ENCODE measurements at regions not wholly inside any gene's neighbourhood (a gene's known extent, or its start where the extent isn't known, plus 50 kb on each side); places are given as distances from the start of the nearest gene placed in this dataset.

DNA sequence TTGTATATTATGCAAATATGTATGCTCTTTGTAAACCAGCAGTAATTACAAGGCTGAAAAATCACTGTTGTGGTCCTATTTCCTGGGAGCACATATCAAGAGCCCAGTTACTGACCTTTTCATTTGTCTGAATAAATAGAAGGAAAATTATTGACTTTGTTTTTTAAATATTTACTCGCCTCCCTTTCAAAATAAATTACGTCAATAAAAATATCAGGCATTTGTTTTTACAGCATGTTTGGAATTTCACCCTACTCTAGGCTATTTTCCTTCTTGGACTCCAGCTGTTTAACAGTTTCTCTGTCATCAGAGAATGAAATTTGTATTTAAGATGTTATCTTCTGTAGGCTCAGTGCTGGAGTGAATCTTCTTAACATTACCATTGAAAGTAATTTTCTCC is 59.9 kb upstream of the LRATD1 start:
- 100% methylated on average over 2 of the region's 2 CpGs for WGBS
- Histone ChIP-seq H3K4me1 (ENCODE audit: insufficient read depth, low read length) (no peaks in the 10 kb centered on the region), H3K4me3 (ENCODE audit: low read length) (no peak overlapping the region), H3K27me3 (ENCODE audit: insufficient read depth, low read length) (no peaks in the 10 kb centered on the region), H3K9me3 (ENCODE audit: insufficient read depth, low read depth, low read length) (no peaks in the 10 kb centered on the region), H3K36me3 (ENCODE audit: insufficient read depth, low read length) (no peaks in the 10 kb centered on the region), H3K27ac (ENCODE audit: low read depth, low read length) (no peak overlapping the region), H3K9ac (ENCODE audit: low read depth, low read length) (no peak overlapping the region)

DNA sequence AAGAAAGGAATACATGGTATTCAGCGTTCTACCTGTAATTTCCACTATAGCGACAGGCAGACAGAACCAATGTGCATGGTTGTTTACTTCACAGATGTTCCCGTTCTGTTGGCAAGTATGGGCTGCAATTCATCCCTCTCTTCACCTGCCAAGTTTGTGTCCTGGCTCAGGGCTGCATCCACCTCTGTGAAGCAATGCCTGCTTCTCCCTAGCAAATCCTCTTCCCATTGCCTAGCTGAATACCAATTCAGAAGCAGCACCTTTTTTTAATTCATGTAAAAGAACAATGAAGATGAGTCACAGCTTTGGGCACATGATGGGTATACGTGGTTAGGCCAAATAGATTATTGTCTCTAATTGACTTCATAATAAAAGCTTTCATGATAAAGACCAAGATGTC is 54.7 kb upstream of the LRATD1 start:
- H3K9ac ChIP-seq (ENCODE audit: low read depth, low read length), result no peak overlapping the region
- H3K4me1 ChIP-seq (ENCODE audit: insufficient read depth, low read length), result no peaks in the 10 kb centered on the region
- no peaks in the 10 kb centered on the region for H3K27me3 ChIP-seq (ENCODE audit: insufficient read depth, low read length)
- H3K9me3 ChIP-seq (ENCODE audit: insufficient read depth, low read depth, low read length), result no peaks in the 10 kb centered on the region
- H3K27ac ChIP-seq (ENCODE audit: low read depth, low read length), result no peak overlapping the region
- 92% methylated on average over 4 of the region's 4 CpGs for WGBS
- H3K36me3 ChIP-seq (ENCODE audit: insufficient read depth, low read length), result no peaks in the 10 kb centered on the region
- no peak overlapping the region for H3K4me3 ChIP-seq (ENCODE audit: low read length)

Measured in HUES64 (cell line).